Gastroesophageal sphincter (tissue), 3 donors: ENCODE measurements at regions not wholly inside any gene's neighbourhood (a gene's known extent, or its start where the extent isn't known, plus 50 kb on each side); places are given as distances from the start of the nearest gene placed in this dataset.

Experiments used
- CTCF ChIP-seq, 4 experiments: fragments of 200-600 bp in 2 of 4; fragments of 450-650 bp in 2 of 4; sonication (generic) in 1 of 4; IDR thresholded peaks; one replicate each; pipeline ENCODE4 v1.5.1; 2017 to 2019; ENCODE audit warnings: antibody characterized with exemption in 4 of 4, mild to moderate bottlenecking in 2 of 4, moderate library complexity in 2 of 4
- POLR2A ChIP-seq, 2 donors: fragments of 450-650 bp; IDR thresholded peaks; one replicate each; pipeline ENCODE4 v1.6.1; 2017; ENCODE audit warnings: antibody characterized with exemption in 2 of 2, mild to moderate bottlenecking in 2 of 2, moderate library complexity in 1 of 2
- POLR2AphosphoS5 ChIP-seq: sonication (generic); formaldehyde crosslinking; IDR thresholded peaks from one replicate; pipeline ENCODE4 v1.6.1; 2017; ENCODE audit warnings: antibody characterized with exemption

- TF ChIP-seq CTCF (IDR thresholded peaks at IDR 0.05), result no peak
- no peak for TF ChIP-seq POLR2A (IDR thresholded peaks at IDR 0.05)
- TF ChIP-seq POLR2AphosphoS5, result no peak
Observed at GRCh38 chr10:8242295-8242872, 187.9 kb downstream of the GATA3 start.
